IPS-NIHi7 (cell line): ENCODE measurements at regions not wholly inside any gene's neighbourhood (a gene's known extent, or its start where the extent isn't known, plus 50 kb on each side); places are given as distances from the start of the nearest gene placed in this dataset.

Experiments
- DNase-seq: peaks from one replicate; pipeline ENCODE4 v3.0.0; 2012; ENCODE audit warnings: mixed read lengths; ENCODE audit errors: extremely low spot score

- DNase-seq: no peak
Measured at GRCh38 chr6:93555292-93555691, 135.9 kb upstream of the EPHA7 start.

- DNase-seq: no peak
Measured at GRCh38 chr6:93554018-93554417, 134.7 kb upstream of the EPHA7 start.

- no peak for DNase-seq
Measured at GRCh38 chr6:93550551-93551276, 131.4 kb upstream of the EPHA7 start.

GRCh38 chr6:93549868-93550267, 130.5 kb upstream of the EPHA7 start:
- DNase-seq: no peak

DNA sequence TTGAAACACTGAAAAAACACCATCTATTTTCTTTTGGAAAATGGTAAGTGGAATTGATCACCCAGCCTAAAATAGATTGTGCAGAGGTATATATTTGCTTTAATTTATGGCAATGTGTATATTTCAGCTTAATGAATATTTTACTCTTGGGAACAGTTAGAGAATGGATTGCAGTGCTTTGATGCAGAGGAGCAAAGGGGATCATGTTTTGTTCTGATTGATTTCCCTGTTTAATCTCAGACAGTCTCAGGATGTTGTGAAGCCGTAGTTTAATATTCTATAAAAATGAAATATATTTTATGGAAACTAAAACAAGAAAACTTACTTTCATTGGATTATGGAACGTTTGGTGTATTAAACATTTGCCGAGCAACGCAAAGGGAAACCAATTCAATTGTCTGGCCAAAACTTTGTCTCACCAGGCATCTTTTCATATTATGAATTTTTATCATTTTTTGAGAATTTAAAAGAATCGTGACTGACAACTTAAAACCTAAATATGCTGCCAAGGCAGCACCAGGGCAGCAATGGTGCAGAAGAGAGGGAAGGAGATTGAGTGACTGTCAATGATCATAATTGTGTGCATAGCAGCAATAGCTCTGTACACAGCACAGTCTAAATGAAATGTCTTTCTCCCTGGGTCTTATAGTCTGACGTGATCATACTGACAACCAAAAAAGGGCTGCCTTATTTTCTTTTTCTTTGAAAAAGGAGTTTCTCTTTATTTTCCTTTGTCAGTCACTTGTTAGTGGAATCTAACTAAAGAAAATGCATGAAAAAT, 105.5 kb upstream of the EPHA7 start:
- no peak for DNase-seq

GRCh38 chr6:93523365-93523764, 104.0 kb upstream of the EPHA7 start:
- no peak for DNase-seq

GRCh38 chr6:93516441-93516840, 97.1 kb upstream of the EPHA7 start:
- no peak for DNase-seq

DNA sequence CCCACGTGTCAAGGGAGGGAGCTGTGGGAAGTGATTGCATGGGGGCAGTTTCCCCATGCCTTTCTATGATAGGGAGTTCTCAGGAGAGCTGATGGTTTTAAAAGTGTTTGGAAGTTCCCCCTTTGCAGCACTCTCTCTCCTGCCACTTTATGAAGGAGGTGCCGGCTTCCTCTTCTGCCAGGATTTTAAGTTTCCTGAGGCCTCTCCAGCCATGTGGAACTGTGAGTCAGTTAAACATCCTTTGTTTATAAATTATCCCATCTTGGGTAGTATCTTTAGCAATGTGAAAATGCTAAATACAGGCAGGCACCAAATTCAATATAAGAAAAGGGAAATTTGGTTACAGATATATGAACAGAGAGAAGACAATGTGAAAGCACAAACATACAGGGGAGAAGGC, 96.4 kb upstream of the EPHA7 start:
- no peak for DNase-seq

- no peak for DNase-seq
Measured at GRCh38 chr6:93498713-93499112, 79.4 kb upstream of the EPHA7 start.

GRCh38 chr6:93496548-93496947, 77.2 kb upstream of the EPHA7 start:
- peak; percentile 8 for DNase-seq

GRCh38 chr6:93494057-93494456, 74.7 kb upstream of the EPHA7 start:
- DNase-seq: no peak

DNA sequence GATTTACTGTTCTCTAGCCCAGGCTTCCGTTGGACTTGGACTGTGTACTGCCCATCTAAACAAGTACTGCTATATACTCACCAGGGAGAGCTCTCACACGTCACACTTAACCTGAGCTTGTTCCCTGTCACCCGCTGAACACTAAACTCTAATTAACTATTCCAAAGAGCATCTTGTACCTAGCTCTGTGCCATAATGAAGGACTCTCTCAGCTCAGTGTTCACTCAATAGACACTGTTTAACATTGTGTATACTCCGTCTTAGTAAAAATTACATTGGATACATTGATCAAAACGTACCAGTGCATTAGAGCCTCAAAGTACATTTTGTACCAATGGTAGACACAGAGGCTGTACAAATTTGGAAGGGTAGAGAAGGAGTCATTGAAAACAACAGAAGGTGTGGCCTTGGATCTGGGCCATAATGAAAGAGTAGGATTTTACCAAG, 55.4 kb upstream of the EPHA7 start:
- DNase-seq: no peak

- DNase-seq: no peak
Measured at GRCh38 chr6:93471281-93471680, 51.9 kb upstream of the EPHA7 start.
